ENCODE measurements at regions not wholly inside any gene's neighbourhood (a gene's known extent, or its start where the extent isn't known, plus 50 kb on each side); places are given as distances from the start of the nearest gene placed in this dataset.

DNA sequence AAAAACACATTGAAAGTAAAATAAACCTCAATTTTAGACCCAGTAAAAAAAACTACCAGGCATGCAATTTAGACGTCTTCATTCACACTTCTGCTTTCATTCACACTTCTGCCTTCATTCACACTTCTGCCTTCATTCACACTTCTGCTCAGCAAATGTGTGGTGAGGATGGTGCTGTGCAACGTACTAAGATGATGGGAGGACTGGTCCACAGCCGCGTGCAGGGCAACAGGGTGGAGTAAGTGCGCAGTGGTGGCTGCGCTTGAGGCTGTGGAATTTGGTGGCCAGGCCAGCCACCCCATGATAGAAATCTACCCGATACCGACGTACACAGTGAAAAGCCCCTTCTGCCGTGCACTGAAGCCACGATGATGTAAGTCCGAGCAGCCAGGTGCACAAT lies 114.3 kb upstream of the CD93 start:
- TF ChIP-seq POLR2A (IDR thresholded peaks at IDR 0.05; ENCODE audit: low read length) = no peak
- TF ChIP-seq GATA1 (IDR thresholded peaks at IDR 0.05; ENCODE audit: low read depth, low read length) = no peak
